ENCODE measurements at regions not wholly inside any gene's neighbourhood (a gene's known extent, or its start where the extent isn't known, plus 50 kb on each side); places are given as distances from the start of the nearest gene placed in this dataset.
"Not testable (repeated sequence)": the region's sequence is repeated elsewhere in the genome, so short reads cannot be mapped to it uniquely, and the experiment has no call there.

GRCh38 chr20:51169813-51170212, 146.9 kb upstream of the KCNG1 start:
- Histone ChIP-seq H3K4me2 (replicated peaks; ENCODE audit: low read depth, low read length, poor library complexity, severe bottlenecking) (no peak overlapping the region), H4K20me1 (ENCODE audit: control insufficient read depth, insufficient read depth, low read length, poor library complexity, severe bottlenecking) (no peaks in the 10 kb centered on the region), H3K4me1 (ENCODE audit: control insufficient read depth in 2 of 2, insufficient read depth in 2 of 2, low read length in 2 of 2) (peaks cover 0 to 7% of the 10 kb centered on the region in 2 donors), H3K36me3 (replicated peaks in 1 of 2; ENCODE audit: control extremely low read depth in 1 of 2, control insufficient read depth in 1 of 2, extremely low read depth in 1 of 2, insufficient read depth in 2 of 2, low read length in 1 of 2) (no peaks in the 10 kb centered on the region), H3K9me3 (ENCODE audit: control extremely low read depth in 1 of 3, control insufficient read depth in 2 of 3, insufficient read depth in 1 of 3, low read length in 2 of 3) (peaks cover 1 to 7% (median 5%) of the 10 kb centered on the region in 3 donors), H3K4me3 (ENCODE audit: control extremely low read depth in 1 of 5, extremely low read depth in 1 of 5, insufficient read depth in 1 of 5, low read depth in 2 of 5, low read length in 4 of 5) (no peak overlapping the region), H3K27me3 (replicated peaks in 1 of 4; ENCODE audit: control extremely low read depth in 1 of 4, control insufficient read depth in 3 of 4, insufficient read depth in 4 of 4, low read length in 3 of 4) (peaks cover 0 to 4% (median 2%) of the 10 kb centered on the region in 4 experiments), H3K27ac (ENCODE audit: low read length in 2 of 2) (no peak overlapping the region), H2AFZ (ENCODE audit: insufficient read depth, low read depth, low read length, poor library complexity, severe bottlenecking) (no peak overlapping the region), H3K9ac (ENCODE audit: low read length) (no peak overlapping the region), H3K79me2 (ENCODE audit: control insufficient read depth, insufficient read depth, low read length) (no peaks in the 10 kb centered on the region)
- no CpG with 5 or more reads among the region's 3 CpGs for WGBS (ENCODE audit: insufficient coverage)
- ChIA-PET POLR2A (no interaction called here), CTCF (interaction anchor here (0.6 kb wide), 1 partner anchor 8 kb away, joined by 3 read pairs; no protein-coding TSS in a partner anchor)
- Mint-ChIP-seq H3K27ac (no peak overlapping the region), H3K4me3 (no peak overlapping the region), H3K9me3 (ENCODE audit: insufficient read depth) (peaks cover 2% of the 10 kb centered on the region), H3K27me3 (peaks cover 22% of the 10 kb centered on the region), H3K4me1 (no peaks in the 10 kb centered on the region)
- TF ChIP-seq EZH2 (IDR thresholded peaks at IDR 0.05; ENCODE audit: borderline replicate concordance, insufficient read depth, low read depth, low read length, poor library complexity, severe bottlenecking) = no peak
- TF ChIP-seq CTCF (IDR thresholded peaks at IDR 0.05) = no peak
- intact Hi-C loops (cut with micrococcal nuclease) = no loop called here
- ATAC-seq (ENCODE audit: low read depth) (no peak), DNase-seq (no peak)

- H3K27me3 Mint-ChIP-seq = peaks cover 17% of the 10 kb centered on the region
- POLR2A ChIA-PET; H3K27ac ChIP-seq (ENCODE audit: low read length in 2 of 2); H3K4me3 Mint-ChIP-seq; DNase-seq; H4K20me1 ChIP-seq (ENCODE audit: control insufficient read depth, insufficient read depth, low read length, poor library complexity, severe bottlenecking); H3K9ac ChIP-seq (ENCODE audit: low read length); H3K36me3 ChIP-seq (replicated peaks in 1 of 2; ENCODE audit: control extremely low read depth in 1 of 2, control insufficient read depth in 1 of 2, extremely low read depth in 1 of 2, insufficient read depth in 2 of 2, low read length in 1 of 2); H3K27ac Mint-ChIP-seq; H3K4me3 ChIP-seq (ENCODE audit: control extremely low read depth in 1 of 5, extremely low read depth in 1 of 5, insufficient read depth in 1 of 5, low read depth in 2 of 5, low read length in 4 of 5); H3K4me1 Mint-ChIP-seq; CTCF ChIA-PET; H3K27me3 ChIP-seq (replicated peaks in 1 of 4; ENCODE audit: control extremely low read depth in 1 of 4, control insufficient read depth in 3 of 4, insufficient read depth in 4 of 4, low read length in 3 of 4); intact Hi-C loops (cut with micrococcal nuclease); H3K4me2 ChIP-seq (replicated peaks; ENCODE audit: low read depth, low read length, poor library complexity, severe bottlenecking); H3K9me3 Mint-ChIP-seq (ENCODE audit: insufficient read depth); H3K79me2 ChIP-seq (ENCODE audit: control insufficient read depth, insufficient read depth, low read length); H3K9me3 ChIP-seq (ENCODE audit: control extremely low read depth in 1 of 3, control insufficient read depth in 2 of 3, insufficient read depth in 1 of 3, low read length in 2 of 3); H2AFZ ChIP-seq (ENCODE audit: insufficient read depth, low read depth, low read length, poor library complexity, severe bottlenecking); ATAC-seq (ENCODE audit: low read depth); H3K4me1 ChIP-seq (ENCODE audit: control insufficient read depth in 2 of 2, insufficient read depth in 2 of 2, low read length in 2 of 2): not testable (repeated sequence)
- WGBS (ENCODE audit: insufficient coverage) = 62% methylated on average over 3 of the region's 4 CpGs
Observed at GRCh38 chr20:51167911-51168310, 145.0 kb upstream of the KCNG1 start.
